SH-SY5Y (cell line): ENCODE measurements at regions not wholly inside any gene's neighbourhood (a gene's known extent, or its start where the extent isn't known, plus 50 kb on each side); places are given as distances from the start of the nearest gene placed in this dataset.
A peak's percentile ranks its signal among the peaks of the same experiment; 100 is the strongest.

Experiments used
- GATA2 ChIP-seq: IDR thresholded peaks from 2 replicates; pipeline ENCODE4 v1.6.1; 2011; ENCODE audit warnings: mild to moderate bottlenecking, low read depth, low read length
- GATA3 ChIP-seq: IDR thresholded peaks from 2 replicates; pipeline ENCODE4 v1.6.1; 2011; ENCODE audit warnings: low read depth, mild to moderate bottlenecking, low read length, moderate library complexity

- TF ChIP-seq GATA2, result no peak
- no peak for TF ChIP-seq GATA3
Measured at GRCh38 chr3:148534089-148534988, 163.4 kb upstream of the AGTR1 start.

- TF ChIP-seq GATA3 (no peak), GATA2 (no peak)
Measured at GRCh38 chr3:148535001-148535400, 162.7 kb upstream of the AGTR1 start.

- no peak for TF ChIP-seq GATA3
- TF ChIP-seq GATA2, result no peak
Measured at GRCh38 chr3:148540266-148540665, 157.4 kb upstream of the AGTR1 start.

- TF ChIP-seq GATA3, result no peak
- TF ChIP-seq GATA2, result no peak
Measured at GRCh38 chr3:148540851-148541250, 156.9 kb upstream of the AGTR1 start.

GRCh38 chr3:148546959-148547358, 150.7 kb upstream of the AGTR1 start:
- peak; percentile 83 for TF ChIP-seq GATA2
- peak; percentile 54; the same call in 1 of the 2 replicates for TF ChIP-seq GATA3

GRCh38 chr3:148551767-148552260, 145.9 kb upstream of the AGTR1 start:
- no peak for TF ChIP-seq GATA3
- TF ChIP-seq GATA2, result no peak

- TF ChIP-seq GATA3, result no peak
- TF ChIP-seq GATA2, result no peak
Measured at GRCh38 chr3:148554367-148554766, 143.3 kb upstream of the AGTR1 start.

- no peak for TF ChIP-seq GATA2
- TF ChIP-seq GATA3, result no peak
Measured at GRCh38 chr3:148556664-148557063, 141.0 kb upstream of the AGTR1 start.

- TF ChIP-seq GATA3, result no peak
- TF ChIP-seq GATA2, result no peak
Measured at GRCh38 chr3:148582126-148582525, 115.6 kb upstream of the AGTR1 start.

GRCh38 chr3:148583793-148584192, 113.9 kb upstream of the AGTR1 start:
- TF ChIP-seq GATA3 (no peak), GATA2 (no peak)

GRCh38 chr3:148584438-148584837, 113.3 kb upstream of the AGTR1 start:
- no peak for TF ChIP-seq GATA2
- no peak for TF ChIP-seq GATA3

GRCh38 chr3:148585671-148586379, 111.9 kb upstream of the AGTR1 start:
- TF ChIP-seq GATA3 (no peak), GATA2 (no peak)

- TF ChIP-seq GATA3 (no peak), GATA2 (no peak)
Measured at GRCh38 chr3:148588291-148588690, 109.4 kb upstream of the AGTR1 start.

GRCh38 chr3:148591525-148591924, 106.2 kb upstream of the AGTR1 start:
- TF ChIP-seq GATA2, result no peak
- TF ChIP-seq GATA3, result no peak

GRCh38 chr3:148598619-148599018, 99.1 kb upstream of the AGTR1 start:
- TF ChIP-seq GATA3, result no peak
- no peak for TF ChIP-seq GATA2

- TF ChIP-seq GATA2, result no peak
- TF ChIP-seq GATA3, result no peak
Measured at GRCh38 chr3:148599481-148599880, 98.2 kb upstream of the AGTR1 start.
